ENCODE measurements at regions not wholly inside any gene's neighbourhood (a gene's known extent, or its start where the extent isn't known, plus 50 kb on each side); places are given as distances from the start of the nearest gene placed in this dataset.

DNA sequence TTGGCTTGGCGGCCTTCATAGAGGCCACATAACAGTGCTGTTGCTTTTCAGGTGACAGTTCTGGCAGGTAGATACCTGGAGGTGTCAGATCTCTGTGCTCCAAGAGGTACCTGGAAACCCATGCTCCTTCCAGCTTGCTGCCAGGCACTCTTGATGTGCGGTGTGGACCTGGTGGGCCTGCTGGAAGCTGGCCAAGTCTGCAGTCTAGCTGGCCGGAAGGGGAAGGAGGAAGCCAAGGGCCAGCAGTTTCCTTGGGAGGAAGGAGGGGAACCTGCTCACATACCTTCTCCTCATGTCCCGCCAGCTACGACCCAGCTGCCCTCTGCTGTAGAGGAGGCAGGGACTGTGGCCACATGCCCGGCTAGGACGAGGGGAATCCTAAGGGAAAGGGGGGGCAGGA, 166.4 kb upstream of the AJAP1 start:
- TF ChIP-seq, protein P1, sequence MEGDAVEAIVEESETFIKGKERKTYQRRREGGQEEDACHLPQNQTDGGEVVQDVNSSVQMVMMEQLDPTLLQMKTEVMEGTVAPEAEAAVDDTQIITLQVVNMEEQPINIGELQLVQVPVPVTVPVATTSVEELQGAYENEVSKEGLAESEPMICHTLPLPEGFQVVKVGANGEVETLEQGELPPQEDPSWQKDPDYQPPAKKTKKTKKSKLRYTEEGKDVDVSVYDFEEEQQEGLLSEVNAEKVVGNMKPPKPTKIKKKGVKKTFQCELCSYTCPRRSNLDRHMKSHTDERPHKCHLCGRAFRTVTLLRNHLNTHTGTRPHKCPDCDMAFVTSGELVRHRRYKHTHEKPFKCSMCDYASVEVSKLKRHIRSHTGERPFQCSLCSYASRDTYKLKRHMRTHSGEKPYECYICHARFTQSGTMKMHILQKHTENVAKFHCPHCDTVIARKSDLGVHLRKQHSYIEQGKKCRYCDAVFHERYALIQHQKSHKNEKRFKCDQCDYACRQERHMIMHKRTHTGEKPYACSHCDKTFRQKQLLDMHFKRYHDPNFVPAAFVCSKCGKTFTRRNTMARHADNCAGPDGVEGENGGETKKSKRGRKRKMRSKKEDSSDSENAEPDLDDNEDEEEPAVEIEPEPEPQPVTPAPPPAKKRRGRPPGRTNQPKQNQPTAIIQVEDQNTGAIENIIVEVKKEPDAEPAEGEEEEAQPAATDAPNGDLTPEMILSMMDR (IDR thresholded peaks at IDR 0.05): no peak
- TF ChIP-seq POLR2A (IDR thresholded peaks at IDR 0.05): no peak
